ENCODE measurements at regions not wholly inside any gene's neighbourhood (a gene's known extent, or its start where the extent isn't known, plus 50 kb on each side); places are given as distances from the start of the nearest gene placed in this dataset.
"Not testable (repeated sequence)": the region's sequence is repeated elsewhere in the genome, so short reads cannot be mapped to it uniquely, and the experiment has no call there.

- H3K27ac Mint-ChIP-seq; DNase-seq; H3K4me1 Mint-ChIP-seq; H3K9me3 Mint-ChIP-seq; intact Hi-C loops (cut with micrococcal nuclease); H3K4me3 Mint-ChIP-seq; H3K36me3 Mint-ChIP-seq (ENCODE audit: low read depth); H3K27me3 Mint-ChIP-seq: not testable (repeated sequence)
Observed at GRCh38 chr5:92029792-92030191, 646.7 kb upstream of the ARRDC3 start.

- no peak overlapping the region for H3K4me3 Mint-ChIP-seq
Observed at GRCh38 chr5:92023555-92023954, 640.4 kb upstream of the ARRDC3 start.

DNA sequence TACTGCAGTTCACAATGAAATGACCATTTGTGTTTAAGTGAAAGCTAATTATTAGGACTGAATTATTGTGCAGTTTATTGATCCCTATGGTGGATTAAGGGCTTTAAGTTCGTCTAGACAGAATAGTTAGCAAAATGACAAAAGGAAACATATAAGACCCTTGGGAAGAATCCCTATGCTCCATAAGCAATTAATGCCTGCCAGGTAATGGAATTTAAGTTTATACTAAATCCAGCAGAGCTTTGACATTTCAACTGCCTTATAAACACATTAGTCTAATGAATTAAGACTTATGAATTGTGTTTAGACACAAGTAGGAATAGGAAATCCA, 640.0 kb upstream of the ARRDC3 start:
- H3K36me3 Mint-ChIP-seq (ENCODE audit: low read depth): no peaks in the 10 kb centered on the region
- intact Hi-C loops (cut with micrococcal nuclease): no loop called here
- no peak for DNase-seq
- no peaks in the 10 kb centered on the region for H3K9me3 Mint-ChIP-seq
- no peak overlapping the region for H3K27ac Mint-ChIP-seq
- H3K4me3 Mint-ChIP-seq: no peak overlapping the region
- H3K4me1 Mint-ChIP-seq: no peaks in the 10 kb centered on the region
- no peaks in the 10 kb centered on the region for H3K27me3 Mint-ChIP-seq

More at GRCh38 chr5:92023555-92023954, 640.4 kb upstream of the ARRDC3 start:
- Mint-ChIP-seq H3K27ac (no peak overlapping the region), H3K4me1 (no peaks in the 10 kb centered on the region), H3K36me3 (ENCODE audit: low read depth) (no peaks in the 10 kb centered on the region), H3K9me3 (no peaks in the 10 kb centered on the region), H3K27me3 (no peaks in the 10 kb centered on the region)
- DNase-seq: no peak
- intact Hi-C loops (cut with micrococcal nuclease): no loop called here

DNA sequence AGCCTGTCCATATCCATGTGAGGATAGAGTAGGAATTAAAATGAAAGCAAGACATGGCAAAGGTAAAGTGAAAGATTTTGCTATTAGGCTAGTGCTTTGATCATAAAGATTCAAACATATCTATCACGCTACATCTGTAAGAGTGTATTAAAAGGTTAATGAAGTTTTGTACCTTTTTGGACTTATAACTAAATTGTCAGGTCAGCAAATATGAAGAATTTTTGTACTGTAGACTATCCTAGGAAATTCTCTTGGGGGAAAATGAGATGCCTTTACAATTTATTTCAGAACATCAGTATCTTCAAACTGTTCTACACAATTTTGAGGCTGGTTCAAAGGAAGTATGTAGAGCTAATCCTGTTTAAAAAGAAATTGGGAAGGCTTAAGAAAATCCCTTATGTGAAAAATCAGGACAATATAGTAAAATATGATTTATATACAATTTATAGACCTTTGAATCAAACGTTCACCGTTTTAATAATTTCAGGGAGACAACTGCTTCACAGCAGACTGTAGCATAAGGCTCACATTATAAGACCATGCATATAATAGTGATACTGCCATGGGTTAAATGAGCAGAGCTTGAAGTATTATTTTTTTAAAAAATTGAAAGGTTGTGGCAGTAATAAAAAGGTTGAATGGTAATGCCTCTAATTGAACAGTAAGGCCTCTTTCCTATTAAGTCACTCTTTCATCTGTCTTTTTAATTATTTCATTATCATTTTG, 639.5 kb upstream of the ARRDC3 start:
- Mint-ChIP-seq H3K27ac (no peak overlapping the region), H3K36me3 (ENCODE audit: low read depth) (no peaks in the 10 kb centered on the region), H3K4me1 (no peaks in the 10 kb centered on the region), H3K4me3 (no peak overlapping the region), H3K9me3 (no peaks in the 10 kb centered on the region), H3K27me3 (no peaks in the 10 kb centered on the region)
- DNase-seq: no peak
- intact Hi-C loops (cut with micrococcal nuclease): no loop called here

- Mint-ChIP-seq H3K4me3 (no peak overlapping the region), H3K27me3 (no peaks in the 10 kb centered on the region), H3K27ac (no peak overlapping the region), H3K4me1 (no peaks in the 10 kb centered on the region), H3K36me3 (ENCODE audit: low read depth) (no peaks in the 10 kb centered on the region), H3K9me3 (no peaks in the 10 kb centered on the region)
- intact Hi-C loops (cut with micrococcal nuclease): no loop called here
- no peak for DNase-seq
Observed at GRCh38 chr5:92019376-92019990, 636.4 kb upstream of the ARRDC3 start.

DNA sequence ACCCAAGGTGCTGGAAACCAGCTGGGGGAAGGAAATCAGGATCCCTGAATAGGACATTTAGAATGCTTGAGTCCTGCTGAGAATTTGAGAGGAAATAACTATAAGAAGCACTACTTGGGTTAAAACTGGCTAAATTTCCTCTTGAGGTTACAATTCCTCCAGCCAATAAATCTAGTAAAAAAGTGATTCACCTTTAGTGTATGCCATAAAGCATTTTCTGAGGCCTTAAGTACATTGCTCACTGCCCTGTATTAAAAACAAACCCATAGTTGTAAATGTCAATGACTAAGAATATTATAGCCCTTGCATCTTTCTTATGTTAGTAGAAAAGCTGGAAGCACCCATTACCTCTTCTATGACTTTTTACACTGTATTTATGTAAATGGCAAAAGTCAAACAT, 634.7 kb upstream of the ARRDC3 start:
- no peaks in the 10 kb centered on the region for H3K9me3 Mint-ChIP-seq

GRCh38 chr5:92011845-92012244, 628.7 kb upstream of the ARRDC3 start:
- H3K4me1 Mint-ChIP-seq; H3K27me3 Mint-ChIP-seq; H3K27ac Mint-ChIP-seq; DNase-seq; H3K36me3 Mint-ChIP-seq (ENCODE audit: low read depth); intact Hi-C loops (cut with micrococcal nuclease); H3K4me3 Mint-ChIP-seq; H3K9me3 Mint-ChIP-seq: not testable (repeated sequence)

More for the DNA sequence above, 634.7 kb upstream of the ARRDC3 start:
- Mint-ChIP-seq H3K27me3 (no peaks in the 10 kb centered on the region), H3K27ac (no peak overlapping the region), H3K4me3 (no peak overlapping the region), H3K36me3 (ENCODE audit: low read depth) (no peaks in the 10 kb centered on the region), H3K4me1 (no peaks in the 10 kb centered on the region)
- intact Hi-C loops (cut with micrococcal nuclease): no loop called here
- no peak for DNase-seq

GRCh38 chr5:92003806-92004205, 620.7 kb upstream of the ARRDC3 start:
- H3K27me3 Mint-ChIP-seq: no peaks in the 10 kb centered on the region
- intact Hi-C loops (cut with micrococcal nuclease): no loop called here
- H3K4me1 Mint-ChIP-seq: no peaks in the 10 kb centered on the region
- no peaks in the 10 kb centered on the region for H3K36me3 Mint-ChIP-seq (ENCODE audit: low read depth)
- no peak for DNase-seq
- no peak overlapping the region for H3K27ac Mint-ChIP-seq
- no peak overlapping the region for H3K4me3 Mint-ChIP-seq
- H3K9me3 Mint-ChIP-seq: no peaks in the 10 kb centered on the region

- intact Hi-C loops (cut with micrococcal nuclease): no loop called here
- H3K27ac Mint-ChIP-seq: no peak overlapping the region
- no peaks in the 10 kb centered on the region for H3K4me1 Mint-ChIP-seq
- no peak for DNase-seq
- no peaks in the 10 kb centered on the region for H3K36me3 Mint-ChIP-seq (ENCODE audit: low read depth)
- no peaks in the 10 kb centered on the region for H3K9me3 Mint-ChIP-seq
- no peak overlapping the region for H3K4me3 Mint-ChIP-seq
- H3K27me3 Mint-ChIP-seq: no peaks in the 10 kb centered on the region
Observed at GRCh38 chr5:92002721-92003274, 619.7 kb upstream of the ARRDC3 start.

GRCh38 chr5:91998774-91999173, 615.7 kb upstream of the ARRDC3 start:
- no peak overlapping the region for H3K27ac Mint-ChIP-seq
- H3K4me1 Mint-ChIP-seq: no peaks in the 10 kb centered on the region
- no peaks in the 10 kb centered on the region for H3K9me3 Mint-ChIP-seq
- no peaks in the 10 kb centered on the region for H3K36me3 Mint-ChIP-seq (ENCODE audit: low read depth)
- no peaks in the 10 kb centered on the region for H3K27me3 Mint-ChIP-seq
- DNase-seq: no peak
- intact Hi-C loops (cut with micrococcal nuclease): no loop called here
- H3K4me3 Mint-ChIP-seq: no peak overlapping the region

- no peaks in the 10 kb centered on the region for H3K9me3 Mint-ChIP-seq
- DNase-seq: no peak
- no peaks in the 10 kb centered on the region for H3K4me1 Mint-ChIP-seq
- no peaks in the 10 kb centered on the region for H3K36me3 Mint-ChIP-seq (ENCODE audit: low read depth)
- H3K27me3 Mint-ChIP-seq: no peaks in the 10 kb centered on the region
- intact Hi-C loops (cut with micrococcal nuclease): no loop called here
- H3K4me3 Mint-ChIP-seq: no peak overlapping the region
- H3K27ac Mint-ChIP-seq: no peak overlapping the region
Observed at GRCh38 chr5:91983869-91984268, 600.8 kb upstream of the ARRDC3 start.

DNA sequence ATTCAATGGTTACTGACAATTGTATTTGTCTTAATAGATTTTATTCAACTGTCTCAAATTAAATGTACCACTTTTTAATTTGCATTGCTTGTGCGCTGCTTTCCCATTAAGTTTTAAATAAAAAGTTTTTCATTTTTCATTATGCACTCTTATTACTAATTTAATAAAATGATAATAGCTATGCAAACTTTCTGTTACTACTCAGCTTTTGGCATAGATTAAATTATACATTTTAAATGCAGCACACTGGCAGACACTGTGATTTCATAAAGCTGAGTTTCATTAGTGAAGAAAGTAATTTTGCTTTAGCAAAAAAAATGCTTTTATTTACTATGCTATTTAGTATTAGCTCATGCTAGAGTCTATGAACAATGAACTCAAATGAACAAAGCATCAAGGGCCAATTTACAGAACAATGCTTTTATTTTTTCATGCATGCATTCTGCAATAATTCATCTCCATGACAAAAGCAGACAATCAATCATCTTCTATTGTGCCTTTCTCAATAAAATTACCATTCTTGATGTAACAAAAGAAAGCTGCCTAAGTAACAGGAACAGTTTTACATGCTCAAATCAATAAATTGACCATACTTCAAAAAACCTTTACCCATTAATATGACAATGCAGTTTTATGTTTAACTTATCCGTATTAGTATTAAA, 595.2 kb upstream of the ARRDC3 start:
- Mint-ChIP-seq H3K4me1 (no peaks in the 10 kb centered on the region), H3K36me3 (ENCODE audit: low read depth) (no peaks in the 10 kb centered on the region), H3K27me3 (no peaks in the 10 kb centered on the region), H3K4me3 (no peak overlapping the region), H3K9me3 (no peaks in the 10 kb centered on the region), H3K27ac (no peak overlapping the region)
- intact Hi-C loops (cut with micrococcal nuclease): no loop called here
- DNase-seq: no peak

DNA sequence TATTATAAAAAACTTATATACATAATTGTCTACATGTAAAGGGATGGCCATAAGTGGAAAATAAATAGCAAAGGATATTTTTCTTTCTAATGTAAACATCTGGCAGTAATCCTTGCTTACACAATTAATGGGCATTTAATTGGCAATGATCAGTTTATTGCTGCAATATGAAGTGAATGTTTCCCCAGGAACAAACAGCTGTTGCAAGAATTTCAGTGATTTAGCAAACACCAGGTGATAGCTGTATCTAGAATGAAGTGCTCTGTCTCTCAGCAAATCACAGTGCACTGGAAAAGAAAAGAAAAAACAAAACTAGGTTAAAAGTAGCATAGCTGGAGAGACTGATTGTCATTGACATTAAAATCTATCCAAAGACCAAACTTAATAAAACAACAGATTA, 594.5 kb upstream of the ARRDC3 start:
- Mint-ChIP-seq H3K36me3 (ENCODE audit: low read depth) (no peaks in the 10 kb centered on the region), H3K9me3 (no peaks in the 10 kb centered on the region), H3K27me3 (no peaks in the 10 kb centered on the region), H3K27ac (no peak overlapping the region), H3K4me3 (no peak overlapping the region), H3K4me1 (no peaks in the 10 kb centered on the region)
- intact Hi-C loops (cut with micrococcal nuclease): no loop called here
- no peak for DNase-seq

DNA sequence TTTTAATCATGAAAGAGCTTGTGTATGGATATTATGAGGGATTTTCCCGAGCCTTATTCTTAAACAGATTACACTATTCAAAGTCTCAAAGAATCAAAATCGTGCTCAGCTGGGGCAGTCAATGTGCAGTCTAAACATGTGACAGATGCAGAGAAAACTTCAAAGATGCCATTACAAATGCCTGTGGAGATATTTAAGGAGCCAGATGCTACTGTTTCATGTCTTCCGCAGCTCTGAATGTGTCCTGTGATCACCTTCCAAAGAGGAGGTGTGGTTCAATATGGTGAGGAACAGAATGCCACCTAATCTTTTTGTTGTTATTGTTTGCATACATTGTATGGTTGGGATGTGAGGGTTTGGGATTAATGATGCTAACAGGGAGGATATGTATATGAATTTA, 593.3 kb upstream of the ARRDC3 start:
- no peaks in the 10 kb centered on the region for H3K36me3 Mint-ChIP-seq (ENCODE audit: low read depth)
- no peaks in the 10 kb centered on the region for H3K4me1 Mint-ChIP-seq
- H3K9me3 Mint-ChIP-seq: no peaks in the 10 kb centered on the region
- no peak for DNase-seq
- no peak overlapping the region for H3K27ac Mint-ChIP-seq
- no peak overlapping the region for H3K4me3 Mint-ChIP-seq
- no peaks in the 10 kb centered on the region for H3K27me3 Mint-ChIP-seq
- intact Hi-C loops (cut with micrococcal nuclease): no loop called here

All from activated CD4-positive, alpha-beta T cell treated with anti-CD3 and anti-CD28 coated beads, Interleukin-2, amount 10 ng/mL, durations not matched to agents 24 days and 14 days (primary cell).